Mucosa of descending colon (tissue), 3 donors: ENCODE measurements at regions not wholly inside any gene's neighbourhood (a gene's known extent, or its start where the extent isn't known, plus 50 kb on each side); places are given as distances from the start of the nearest gene placed in this dataset.

Experiments
- ATAC-seq: fragments of 200-7000 bp; cut with Tn5 transposase; one replicate; pipeline ENCODE4 v1.9.1; 2020; ENCODE audit warnings: mild to moderate bottlenecking, moderate library complexity
- DNase-seq, 3 donors: peaks; one replicate each; pipeline ENCODE4 v3.0.0-alpha.2; 2020
- H3K36me3 ChIP-seq: fragments of 200-600 bp; one replicate; pipeline ENCODE4 v1.8.0; 2021; ENCODE audit warnings: low read depth, mild to moderate bottlenecking
- H3K4me1 ChIP-seq: fragments of 200-600 bp; one replicate; pipeline ENCODE4 v1.8.0; 2021; ENCODE audit warnings: low read depth, mild to moderate bottlenecking
- H3K4me3 ChIP-seq: fragments of 200-600 bp; one replicate; pipeline ENCODE4 v1.8.0; 2021; ENCODE audit warnings: mild to moderate bottlenecking
- H3K9me3 ChIP-seq: fragments of 200-600 bp; one replicate; pipeline ENCODE4 v1.8.0; 2021; ENCODE audit warnings: mild to moderate bottlenecking
- intact Hi-C, 2 donors: fragments of 100-400 bp; cut with DNase I in 1 of 2; cut with micrococcal nuclease in 1 of 2; formaldehyde crosslinking; loops; one replicate each; pipeline versions ENCODE4 v1.11.0 to v1.11.1; 2022; cut with DNase I, micrococcal nuclease
- TF ChIP-seq, protein P1 (sequence below): fragments of 200-600 bp; IDR thresholded peaks from one replicate; pipeline ENCODE4 v1.8.0; 2022; ENCODE audit warnings: antibody characterized with exemption, mild to moderate bottlenecking
- donor health status: DM: no; HTN: no; CAD: no; lungs with moderate emphysema.
- donor health status: DM: no; HTN: no; CAD: no.
- donor health status: DM: no; HTN: yes; CAD: no.

GRCh38 chr6:153435787-153436186 is 304.7 kb upstream of the RGS17 start:
- DNase-seq = no peak
- no peaks in the 10 kb centered on the region for H3K4me1 ChIP-seq
- H3K9me3 ChIP-seq = no peaks in the 10 kb centered on the region
- TF ChIP-seq, protein P1, sequence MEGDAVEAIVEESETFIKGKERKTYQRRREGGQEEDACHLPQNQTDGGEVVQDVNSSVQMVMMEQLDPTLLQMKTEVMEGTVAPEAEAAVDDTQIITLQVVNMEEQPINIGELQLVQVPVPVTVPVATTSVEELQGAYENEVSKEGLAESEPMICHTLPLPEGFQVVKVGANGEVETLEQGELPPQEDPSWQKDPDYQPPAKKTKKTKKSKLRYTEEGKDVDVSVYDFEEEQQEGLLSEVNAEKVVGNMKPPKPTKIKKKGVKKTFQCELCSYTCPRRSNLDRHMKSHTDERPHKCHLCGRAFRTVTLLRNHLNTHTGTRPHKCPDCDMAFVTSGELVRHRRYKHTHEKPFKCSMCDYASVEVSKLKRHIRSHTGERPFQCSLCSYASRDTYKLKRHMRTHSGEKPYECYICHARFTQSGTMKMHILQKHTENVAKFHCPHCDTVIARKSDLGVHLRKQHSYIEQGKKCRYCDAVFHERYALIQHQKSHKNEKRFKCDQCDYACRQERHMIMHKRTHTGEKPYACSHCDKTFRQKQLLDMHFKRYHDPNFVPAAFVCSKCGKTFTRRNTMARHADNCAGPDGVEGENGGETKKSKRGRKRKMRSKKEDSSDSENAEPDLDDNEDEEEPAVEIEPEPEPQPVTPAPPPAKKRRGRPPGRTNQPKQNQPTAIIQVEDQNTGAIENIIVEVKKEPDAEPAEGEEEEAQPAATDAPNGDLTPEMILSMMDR = no peak
- no peak overlapping the region for H3K4me3 ChIP-seq
- intact Hi-C loops = no loop called here
- no peaks in the 10 kb centered on the region for H3K36me3 ChIP-seq
- ATAC-seq = no peak

DNA sequence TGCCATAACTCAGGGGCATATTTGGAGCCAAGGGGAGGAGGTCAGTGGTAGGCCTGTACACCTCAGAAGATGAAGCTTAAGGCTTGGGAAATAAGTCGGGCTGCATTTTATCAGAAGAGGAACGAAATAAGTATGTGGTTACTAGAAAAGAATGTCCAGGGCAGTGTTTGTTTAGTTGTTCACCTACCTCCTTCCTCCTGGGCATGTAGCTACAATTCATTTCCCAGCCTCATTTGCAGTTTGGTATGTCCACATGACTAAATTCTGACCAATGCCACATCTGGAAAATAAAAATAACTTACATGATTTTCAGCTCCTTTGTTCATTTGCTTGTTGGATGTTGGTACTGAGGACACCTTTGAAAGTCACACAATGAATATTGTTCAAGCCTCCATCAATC is 294.5 kb upstream of the RGS17 start:
- no peaks in the 10 kb centered on the region for H3K4me1 ChIP-seq
- ATAC-seq (no peak), DNase-seq (no peak)
- H3K9me3 ChIP-seq = no peaks in the 10 kb centered on the region
- no peaks in the 10 kb centered on the region for H3K36me3 ChIP-seq
- H3K4me3 ChIP-seq = no peak overlapping the region
- intact Hi-C loops = no loop called here
- TF ChIP-seq, protein P1 = no peak

DNA sequence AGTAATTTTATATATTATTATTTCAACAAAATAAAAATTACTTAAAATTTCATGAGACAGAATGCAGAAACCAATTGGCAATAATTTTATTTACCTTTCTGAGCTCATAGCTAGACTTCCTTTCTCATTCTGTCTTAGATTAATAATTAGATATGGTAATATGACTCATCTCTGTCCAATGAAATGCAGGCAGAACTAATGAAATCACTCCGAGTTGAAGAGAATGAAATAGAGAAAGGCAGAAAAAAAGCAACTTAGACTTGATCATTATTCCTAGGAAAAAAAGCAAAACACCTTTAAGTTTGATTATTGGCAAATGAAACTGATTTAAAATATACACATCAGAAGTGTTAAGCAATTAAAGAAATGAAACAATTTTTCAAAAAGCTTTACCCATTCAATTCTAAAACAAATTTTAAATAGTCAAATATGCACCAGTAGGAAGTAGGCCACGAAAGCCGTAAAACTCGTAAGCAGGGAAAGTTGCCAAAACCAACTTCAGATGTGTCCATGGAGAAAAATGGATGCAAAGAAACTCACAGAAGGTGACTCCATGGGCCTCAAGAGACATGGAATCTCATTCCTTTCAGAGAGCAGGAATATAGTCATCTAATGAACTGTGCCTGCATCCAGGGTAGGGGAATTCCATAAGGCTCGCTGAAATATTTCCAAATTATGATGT is 293.8 kb upstream of the RGS17 start:
- intact Hi-C loops = no loop called here
- H3K4me3 ChIP-seq = no peak overlapping the region
- ATAC-seq = no peak
- TF ChIP-seq, protein P1 = no peak
- no peaks in the 10 kb centered on the region for H3K36me3 ChIP-seq
- H3K9me3 ChIP-seq = no peaks in the 10 kb centered on the region
- no peaks in the 10 kb centered on the region for H3K4me1 ChIP-seq
- no peak for DNase-seq

DNA sequence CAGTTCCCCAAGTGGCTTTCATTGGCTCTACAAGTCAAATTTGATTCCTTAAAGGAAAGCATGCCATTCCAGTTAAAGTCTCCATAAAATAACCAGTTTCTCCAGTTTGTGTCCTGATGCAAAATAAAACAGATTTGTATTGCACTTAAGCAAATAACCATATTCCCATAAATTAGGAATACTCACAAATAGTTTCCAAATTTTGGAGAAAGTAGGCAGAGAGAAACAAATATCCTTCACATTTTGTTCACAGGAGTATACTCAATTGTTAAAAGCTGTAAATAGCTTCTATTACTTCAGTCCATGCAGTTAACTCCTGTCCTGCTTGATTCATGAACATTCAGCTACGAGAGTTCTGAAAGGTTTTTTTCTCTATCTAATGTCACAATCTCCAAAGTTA is 281.4 kb upstream of the RGS17 start:
- H3K4me1 ChIP-seq = no peaks in the 10 kb centered on the region
- DNase-seq (no peak), ATAC-seq (no peak)
- H3K4me3 ChIP-seq = no peak overlapping the region
- TF ChIP-seq, protein P1 = no peak
- no peaks in the 10 kb centered on the region for H3K9me3 ChIP-seq
- intact Hi-C loops = no loop called here
- H3K36me3 ChIP-seq = no peaks in the 10 kb centered on the region

GRCh38 chr6:153411070-153411648 is 280.1 kb upstream of the RGS17 start:
- no peaks in the 10 kb centered on the region for H3K36me3 ChIP-seq
- intact Hi-C loops = no loop called here
- no peaks in the 10 kb centered on the region for H3K4me1 ChIP-seq
- DNase-seq (no peak), ATAC-seq (no peak)
- TF ChIP-seq, protein P1 = no peak
- no peak overlapping the region for H3K4me3 ChIP-seq
- no peaks in the 10 kb centered on the region for H3K9me3 ChIP-seq
